Activated T-helper 1 cell treated with Interleukin-2 at 50 U/mL for 16 hours (primary cell): ENCODE measurements at regions not wholly inside any gene's neighbourhood (a gene's known extent, or its start where the extent isn't known, plus 50 kb on each side); places are given as distances from the start of the nearest gene placed in this dataset.
"Not testable (repeated sequence)": the region's sequence is repeated elsewhere in the genome, so short reads cannot be mapped to it uniquely, and the experiment has no call there.

Experiments used
- DNase-seq: peaks from one replicate; pipeline ENCODE4 v3.0.0-alpha.2; 2020; ENCODE audit warnings: low read depth

GRCh38 chr5:72692651-72693442 lies 123.6 kb upstream of the TNPO1 start:
- DNase-seq: no peak

- no peak for DNase-seq
Observed at GRCh38 chr5:72692231-72692637, 124.2 kb upstream of the TNPO1 start.

- DNase-seq: no peak
Observed at GRCh38 chr5:72691751-72692150, 124.7 kb upstream of the TNPO1 start.

- DNase-seq: no peak
Observed at GRCh38 chr5:72688916-72689315, 127.5 kb upstream of the TNPO1 start.

- no peak for DNase-seq
Observed at GRCh38 chr5:72687288-72687687, 129.2 kb upstream of the TNPO1 start.

GRCh38 chr5:72682561-72682960 lies 133.9 kb upstream of the TNPO1 start:
- DNase-seq: no peak

GRCh38 chr5:72681781-72682180 lies 134.7 kb upstream of the TNPO1 start:
- no peak for DNase-seq

GRCh38 chr5:72677447-72677846 lies 139.0 kb upstream of the TNPO1 start:
- no peak for DNase-seq

- not testable (repeated sequence) for DNase-seq
Observed at GRCh38 chr5:72676831-72677230, 139.6 kb upstream of the TNPO1 start.

- no peak for DNase-seq
Observed at GRCh38 chr5:72673623-72674022, 142.8 kb upstream of the TNPO1 start.

- DNase-seq: no peak
Observed at GRCh38 chr5:72673180-72673579, 143.3 kb upstream of the TNPO1 start.

GRCh38 chr5:72667708-72668107 lies 148.8 kb upstream of the TNPO1 start:
- no peak for DNase-seq

- no peak for DNase-seq
Observed at GRCh38 chr5:72662936-72663335, 153.5 kb upstream of the TNPO1 start.

GRCh38 chr5:72662305-72662704 lies 154.2 kb upstream of the TNPO1 start:
- no peak for DNase-seq

GRCh38 chr5:72661405-72661804 lies 154.2 kb upstream of the ZNF366 start:
- no peak for DNase-seq

- no peak for DNase-seq
Observed at GRCh38 chr5:72659726-72660125, 152.5 kb upstream of the ZNF366 start.

- DNase-seq: no peak
Observed at GRCh38 chr5:72658761-72659540, 151.7 kb upstream of the ZNF366 start.

GRCh38 chr5:72658161-72658560 lies 151.0 kb upstream of the ZNF366 start:
- DNase-seq: no peak

GRCh38 chr5:72656756-72657513 lies 149.7 kb upstream of the ZNF366 start:
- DNase-seq: no peak

GRCh38 chr5:72656331-72656730 lies 149.1 kb upstream of the ZNF366 start:
- no peak for DNase-seq

GRCh38 chr5:72654231-72654630 lies 147.0 kb upstream of the ZNF366 start:
- no peak for DNase-seq

- no peak for DNase-seq
Observed at GRCh38 chr5:72653586-72653985, 146.4 kb upstream of the ZNF366 start.

GRCh38 chr5:72651779-72652178 lies 144.6 kb upstream of the ZNF366 start:
- DNase-seq: no peak
